Progenitor cell of endocrine pancreas (in vitro differentiated cells): ENCODE measurements at regions not wholly inside any gene's neighbourhood (a gene's known extent, or its start where the extent isn't known, plus 50 kb on each side); places are given as distances from the start of the nearest gene placed in this dataset.

ENCODE experiments used
- DNase-seq: peaks from one replicate; pipeline ENCODE4 v3.0.0; 2021; ENCODE audit warnings: low spot score; ENCODE audit not compliant: unreplicated experiment
- H3K27ac Mint-ChIP-seq: 2 replicates; pipeline ENCODE4 v1.8.0; 2021; ENCODE audit warnings: mild to moderate bottlenecking, moderate library complexity, mixed read lengths
- H3K27me3 Mint-ChIP-seq: 2 replicates; pipeline ENCODE4 v1.8.0; 2021; ENCODE audit warnings: mixed read lengths
- H3K36me3 Mint-ChIP-seq: 2 replicates; pipeline ENCODE4 v1.8.0; 2022; ENCODE audit warnings: mixed read lengths; ENCODE audit not compliant: insufficient read depth
- H3K4me1 Mint-ChIP-seq: 2 replicates; pipeline ENCODE4 v1.8.0; 2021; ENCODE audit warnings: low read depth, mixed read lengths
- H3K4me3 Mint-ChIP-seq: 2 replicates; pipeline ENCODE4 v1.8.0; 2021; ENCODE audit warnings: low read depth, mild to moderate bottlenecking, moderate library complexity, mixed read lengths
- H3K9me3 Mint-ChIP-seq: 2 replicates; pipeline ENCODE4 v1.8.0; 2021; ENCODE audit warnings: low read depth, mixed read lengths
- CTCF ChIP-seq: fragments of 200-600 bp; sonication (generic); IDR thresholded peaks from one replicate; pipeline ENCODE4 v1.5.0; 2021; ENCODE audit warnings: antibody characterized with exemption, mild to moderate bottlenecking; ENCODE audit not compliant: unreplicated experiment

GRCh38 chr4:12172198-12172973 lies 743.7 kb upstream of the HS3ST1 start:
- Mint-ChIP-seq H3K4me1 (no peaks in the 10 kb centered on the region), H3K27me3 (no peaks in the 10 kb centered on the region), H3K9me3 (no peaks in the 10 kb centered on the region), H3K27ac (no peak overlapping the region), H3K36me3 (no peaks in the 10 kb centered on the region), H3K4me3 (no peak overlapping the region)
- no peak for DNase-seq
- no peak for TF ChIP-seq CTCF

- Mint-ChIP-seq H3K9me3 (no peaks in the 10 kb centered on the region), H3K27ac (no peak overlapping the region), H3K27me3 (no peaks in the 10 kb centered on the region), H3K4me1 (no peaks in the 10 kb centered on the region), H3K4me3 (no peak overlapping the region), H3K36me3 (no peaks in the 10 kb centered on the region)
- no peak for TF ChIP-seq CTCF
- no peak for DNase-seq
Measured at GRCh38 chr4:12170308-12170707, 741.6 kb upstream of the HS3ST1 start.

- no peak for DNase-seq
- Mint-ChIP-seq H3K27me3 (no peaks in the 10 kb centered on the region), H3K9me3 (no peaks in the 10 kb centered on the region), H3K4me1 (no peaks in the 10 kb centered on the region), H3K36me3 (no peaks in the 10 kb centered on the region), H3K27ac (no peak overlapping the region), H3K4me3 (no peak overlapping the region)
- no peak for TF ChIP-seq CTCF
Measured at GRCh38 chr4:12165616-12166015, 736.9 kb upstream of the HS3ST1 start.

- H3K9me3 Mint-ChIP-seq: peaks cover 11% of the 10 kb centered on the region
- no peak overlapping the region for H3K4me3 Mint-ChIP-seq
- H3K4me1 Mint-ChIP-seq: no peaks in the 10 kb centered on the region
- H3K27me3 Mint-ChIP-seq: no peaks in the 10 kb centered on the region
- TF ChIP-seq CTCF: no peak
- DNase-seq: no peak
- H3K36me3 Mint-ChIP-seq: no peaks in the 10 kb centered on the region
- no peak overlapping the region for H3K27ac Mint-ChIP-seq
Measured at GRCh38 chr4:12146339-12146738, 717.6 kb upstream of the HS3ST1 start.

GRCh38 chr4:12145768-12146167 lies 717.1 kb upstream of the HS3ST1 start:
- Mint-ChIP-seq H3K4me3 (no peak overlapping the region), H3K9me3 (peaks cover 7% of the 10 kb centered on the region), H3K4me1 (no peaks in the 10 kb centered on the region), H3K36me3 (no peaks in the 10 kb centered on the region), H3K27ac (no peak overlapping the region), H3K27me3 (no peaks in the 10 kb centered on the region)
- no peak for DNase-seq
- TF ChIP-seq CTCF: no peak
